NCI-H2107 treated with DMSO at 0.1 percent for 48 hours (cell line): ENCODE measurements at regions not wholly inside any gene's neighbourhood (a gene's known extent, or its start where the extent isn't known, plus 50 kb on each side); places are given as distances from the start of the nearest gene placed in this dataset.

ENCODE experiments used
- DNase-seq: peaks from one replicate; lab custom pipeline; 2025; ENCODE audit not compliant: unreplicated experiment; lab: John Stamatoyannopoulos, UW

- DNase-seq, result no peak
Observed at GRCh38 chr13:74004109-74004508, 130.1 kb downstream of the KLF12 start.

- no peak for DNase-seq
Observed at GRCh38 chr13:74003374-74003773, 130.8 kb downstream of the KLF12 start.

- no peak for DNase-seq
Observed at GRCh38 chr13:74000876-74001275, 133.3 kb downstream of the KLF12 start.

- DNase-seq, result no peak
Observed at GRCh38 chr13:73998631-73999030, 135.6 kb downstream of the KLF12 start.

GRCh38 chr13:73997964-73998363 is 136.2 kb downstream of the KLF12 start:
- no peak for DNase-seq

- no peak for DNase-seq
Observed at GRCh38 chr13:73996569-73996968, 137.6 kb downstream of the KLF12 start.

GRCh38 chr13:73995736-73996135 is 138.5 kb downstream of the KLF12 start:
- DNase-seq, result no peak

- DNase-seq, result no peak
Observed at GRCh38 chr13:73993661-73994060, 140.5 kb downstream of the KLF12 start.

- DNase-seq, result peak; percentile 64
Observed at GRCh38 chr13:73991884-73992283, 142.3 kb downstream of the KLF12 start.

GRCh38 chr13:73991384-73991783 is 142.8 kb downstream of the KLF12 start:
- no peak for DNase-seq

- DNase-seq, result no peak
Observed at GRCh38 chr13:73989244-73989843, 144.9 kb downstream of the KLF12 start.

GRCh38 chr13:73988461-73988860 is 145.7 kb downstream of the KLF12 start:
- no peak for DNase-seq

- DNase-seq, result no peak
Observed at GRCh38 chr13:73987618-73988017, 146.6 kb downstream of the KLF12 start.

GRCh38 chr13:73985783-73986182 is 148.4 kb downstream of the KLF12 start:
- no peak for DNase-seq

- DNase-seq, result no peak
Observed at GRCh38 chr13:73984949-73985691, 149.1 kb downstream of the KLF12 start.

- DNase-seq, result no peak
Observed at GRCh38 chr13:73984201-73984600, 150.0 kb downstream of the KLF12 start.

- no peak for DNase-seq
Observed at GRCh38 chr13:73983109-73983508, 151.1 kb downstream of the KLF12 start.

- no peak for DNase-seq
Observed at GRCh38 chr13:73981595-73981994, 152.6 kb downstream of the KLF12 start.

GRCh38 chr13:73975767-73976166 is 158.4 kb downstream of the KLF12 start:
- no peak for DNase-seq

GRCh38 chr13:73974051-73974450 is 160.2 kb downstream of the KLF12 start:
- no peak for DNase-seq

GRCh38 chr13:73973156-73973555 is 161.0 kb downstream of the KLF12 start:
- no peak for DNase-seq

- DNase-seq, result no peak
Observed at GRCh38 chr13:73972545-73972944, 161.7 kb downstream of the KLF12 start.

- no peak for DNase-seq
Observed at GRCh38 chr13:73971481-73971880, 162.7 kb downstream of the KLF12 start.
